ENCODE measurements at regions not wholly inside any gene's neighbourhood (a gene's known extent, or its start where the extent isn't known, plus 50 kb on each side); places are given as distances from the start of the nearest gene placed in this dataset.

DNA sequence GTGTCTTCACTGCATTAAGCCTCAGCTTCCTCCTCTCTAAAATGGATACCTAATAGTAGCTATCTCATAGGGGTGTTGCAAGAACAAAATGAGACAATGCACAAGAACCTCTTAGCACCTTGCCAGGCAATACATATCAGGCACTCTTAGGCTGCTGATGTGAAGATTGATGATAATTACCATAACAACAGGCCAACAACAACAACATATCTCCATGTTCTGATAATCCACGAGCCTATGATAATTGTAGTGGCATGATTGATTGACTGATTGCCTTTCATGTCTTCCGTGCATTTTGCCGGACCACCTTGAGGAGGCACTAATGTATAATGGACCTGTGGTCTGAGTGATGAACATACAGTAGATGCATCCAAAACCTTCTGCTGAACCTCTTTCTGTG is 50.7 kb upstream of the WSCD2 start:
- TF ChIP-seq, protein P1, sequence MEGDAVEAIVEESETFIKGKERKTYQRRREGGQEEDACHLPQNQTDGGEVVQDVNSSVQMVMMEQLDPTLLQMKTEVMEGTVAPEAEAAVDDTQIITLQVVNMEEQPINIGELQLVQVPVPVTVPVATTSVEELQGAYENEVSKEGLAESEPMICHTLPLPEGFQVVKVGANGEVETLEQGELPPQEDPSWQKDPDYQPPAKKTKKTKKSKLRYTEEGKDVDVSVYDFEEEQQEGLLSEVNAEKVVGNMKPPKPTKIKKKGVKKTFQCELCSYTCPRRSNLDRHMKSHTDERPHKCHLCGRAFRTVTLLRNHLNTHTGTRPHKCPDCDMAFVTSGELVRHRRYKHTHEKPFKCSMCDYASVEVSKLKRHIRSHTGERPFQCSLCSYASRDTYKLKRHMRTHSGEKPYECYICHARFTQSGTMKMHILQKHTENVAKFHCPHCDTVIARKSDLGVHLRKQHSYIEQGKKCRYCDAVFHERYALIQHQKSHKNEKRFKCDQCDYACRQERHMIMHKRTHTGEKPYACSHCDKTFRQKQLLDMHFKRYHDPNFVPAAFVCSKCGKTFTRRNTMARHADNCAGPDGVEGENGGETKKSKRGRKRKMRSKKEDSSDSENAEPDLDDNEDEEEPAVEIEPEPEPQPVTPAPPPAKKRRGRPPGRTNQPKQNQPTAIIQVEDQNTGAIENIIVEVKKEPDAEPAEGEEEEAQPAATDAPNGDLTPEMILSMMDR (IDR thresholded peaks at IDR 0.05; ENCODE audit: control extremely low read depth, extremely low read depth, low read depth, missing control alignments) = no peak
- DNase-seq (ENCODE audit: extremely low spot score) = no peak
- ChIA-PET POLR2A (no interaction called here), CTCF (interaction anchor here (1.0 kb wide), 1 partner anchor 137 kb away, joined by 3 read pairs; no protein-coding TSS in a partner anchor)

All from GM10248 (cell line).